ENCODE measurements at regions not wholly inside any gene's neighbourhood (a gene's known extent, or its start where the extent isn't known, plus 50 kb on each side); places are given as distances from the start of the nearest gene placed in this dataset.
"Not testable (repeated sequence)": the region's sequence is repeated elsewhere in the genome, so short reads cannot be mapped to it uniquely, and the experiment has no call there.

GRCh38 chr1:121041497-121041896, 142.6 kb downstream of the FAM72B start:
- H3K36me3 ChIP-seq (replicated peaks in 1 of 2; ENCODE audit: control insufficient read depth in 1 of 2, insufficient read depth in 2 of 2, low read length in 2 of 2); H3K27ac ChIP-seq (ENCODE audit: extremely low read length, insufficient read depth, low read length); intact Hi-C loops (cut with micrococcal nuclease; ENCODE audit: unreplicated experiment); H3K4me3 ChIP-seq (replicated peaks in 1 of 3; ENCODE audit: insufficient read depth in 1 of 3, low read depth in 2 of 3, low read length in 3 of 3); FAIRE-seq; H4K20me1 ChIP-seq (ENCODE audit: insufficient read depth, low read length); DNase-seq (ENCODE audit: low spot score); H3K4me1 ChIP-seq (ENCODE audit: insufficient read depth, low read length); H3K79me2 ChIP-seq (ENCODE audit: insufficient read depth, low read length); H2AFZ ChIP-seq (ENCODE audit: low read length); ATAC-seq; BruUV-seq (replicated peaks); in situ Hi-C loops (cut with HindIII; ENCODE audit: extremely low pct_ligation_motif_present, low pct_unique_long_range_greater_than_20kb); H3K27me3 ChIP-seq (ENCODE audit: control insufficient read depth in 1 of 2, insufficient read depth in 2 of 2, low read length in 2 of 2); H3K4me2 ChIP-seq (ENCODE audit: low read depth, low read length); POLR2A ChIA-PET; H3K9ac ChIP-seq (ENCODE audit: insufficient read depth, low read depth, low read length); H3K9me3 ChIP-seq (ENCODE audit: low read length); CTCF ChIA-PET (ENCODE audit: low intra/inter-chr PET ratio, low total read pairs): not testable (repeated sequence)
- WGBS (ENCODE audit: low lambda C conversion rate), result 2% methylated on average over 3 of the region's 3 CpGs

GRCh38 chr1:121042882-121043281, 141.3 kb downstream of the FAM72B start:
- POLR2A ChIA-PET; H3K9me3 ChIP-seq (ENCODE audit: low read length); intact Hi-C loops (cut with micrococcal nuclease; ENCODE audit: unreplicated experiment); in situ Hi-C loops (cut with HindIII; ENCODE audit: extremely low pct_ligation_motif_present, low pct_unique_long_range_greater_than_20kb); CTCF ChIA-PET (ENCODE audit: low intra/inter-chr PET ratio, low total read pairs); H3K4me2 ChIP-seq (ENCODE audit: low read depth, low read length); ATAC-seq; H3K79me2 ChIP-seq (ENCODE audit: insufficient read depth, low read length); FAIRE-seq; H3K4me1 ChIP-seq (ENCODE audit: insufficient read depth, low read length); H3K27ac ChIP-seq (ENCODE audit: extremely low read length, insufficient read depth, low read length); H3K27me3 ChIP-seq (ENCODE audit: control insufficient read depth in 1 of 2, insufficient read depth in 2 of 2, low read length in 2 of 2); H3K9ac ChIP-seq (ENCODE audit: insufficient read depth, low read depth, low read length); H3K4me3 ChIP-seq (replicated peaks in 1 of 3; ENCODE audit: insufficient read depth in 1 of 3, low read depth in 2 of 3, low read length in 3 of 3); BruUV-seq (replicated peaks); H3K36me3 ChIP-seq (replicated peaks in 1 of 2; ENCODE audit: control insufficient read depth in 1 of 2, insufficient read depth in 2 of 2, low read length in 2 of 2); H4K20me1 ChIP-seq (ENCODE audit: insufficient read depth, low read length); H2AFZ ChIP-seq (ENCODE audit: low read length); DNase-seq (ENCODE audit: low spot score): not testable (repeated sequence)
- WGBS (ENCODE audit: low lambda C conversion rate), result 8% methylated on average over 2 of the region's 2 CpGs

GRCh38 chr1:121048293-121048752, 135.8 kb downstream of the FAM72B start:
- H3K27me3 ChIP-seq (ENCODE audit: control insufficient read depth in 1 of 2, insufficient read depth in 2 of 2, low read length in 2 of 2); H4K20me1 ChIP-seq (ENCODE audit: insufficient read depth, low read length); H3K36me3 ChIP-seq (replicated peaks in 1 of 2; ENCODE audit: control insufficient read depth in 1 of 2, insufficient read depth in 2 of 2, low read length in 2 of 2); CTCF ChIA-PET (ENCODE audit: low intra/inter-chr PET ratio, low total read pairs); POLR2A ChIA-PET; H3K4me1 ChIP-seq (ENCODE audit: insufficient read depth, low read length); BruUV-seq (replicated peaks); DNase-seq (ENCODE audit: low spot score); intact Hi-C loops (cut with micrococcal nuclease; ENCODE audit: unreplicated experiment); H3K79me2 ChIP-seq (ENCODE audit: insufficient read depth, low read length); H3K4me3 ChIP-seq (replicated peaks in 1 of 3; ENCODE audit: insufficient read depth in 1 of 3, low read depth in 2 of 3, low read length in 3 of 3); H3K4me2 ChIP-seq (ENCODE audit: low read depth, low read length); H3K27ac ChIP-seq (ENCODE audit: extremely low read length, insufficient read depth, low read length); FAIRE-seq; ATAC-seq; in situ Hi-C loops (cut with HindIII; ENCODE audit: extremely low pct_ligation_motif_present, low pct_unique_long_range_greater_than_20kb); H3K9ac ChIP-seq (ENCODE audit: insufficient read depth, low read depth, low read length); H2AFZ ChIP-seq (ENCODE audit: low read length); H3K9me3 ChIP-seq (ENCODE audit: low read length): not testable (repeated sequence)
- WGBS (ENCODE audit: low lambda C conversion rate), result 21% methylated on average over 5 of the region's 21 CpGs

- ATAC-seq; H3K36me3 ChIP-seq (replicated peaks in 1 of 2; ENCODE audit: control insufficient read depth in 1 of 2, insufficient read depth in 2 of 2, low read length in 2 of 2); POLR2A ChIA-PET; H3K4me3 ChIP-seq (replicated peaks in 1 of 3; ENCODE audit: insufficient read depth in 1 of 3, low read depth in 2 of 3, low read length in 3 of 3); FAIRE-seq; H3K9ac ChIP-seq (ENCODE audit: insufficient read depth, low read depth, low read length); in situ Hi-C loops (cut with HindIII; ENCODE audit: extremely low pct_ligation_motif_present, low pct_unique_long_range_greater_than_20kb); H3K4me2 ChIP-seq (ENCODE audit: low read depth, low read length); DNase-seq (ENCODE audit: low spot score); H3K79me2 ChIP-seq (ENCODE audit: insufficient read depth, low read length); H4K20me1 ChIP-seq (ENCODE audit: insufficient read depth, low read length); BruUV-seq (replicated peaks); H3K27ac ChIP-seq (ENCODE audit: extremely low read length, insufficient read depth, low read length); H2AFZ ChIP-seq (ENCODE audit: low read length); H3K4me1 ChIP-seq (ENCODE audit: insufficient read depth, low read length); H3K27me3 ChIP-seq (ENCODE audit: control insufficient read depth in 1 of 2, insufficient read depth in 2 of 2, low read length in 2 of 2); intact Hi-C loops (cut with micrococcal nuclease; ENCODE audit: unreplicated experiment); H3K9me3 ChIP-seq (ENCODE audit: low read length); CTCF ChIA-PET (ENCODE audit: low intra/inter-chr PET ratio, low total read pairs): not testable (repeated sequence)
- 32% methylated on average over 7 of the region's 13 CpGs for WGBS (ENCODE audit: low lambda C conversion rate)
Observed at GRCh38 chr1:121048769-121049443, 135.2 kb downstream of the FAM72B start.

All from HepG2 (cell line).